Natural killer cell treated with Interleukin-12 subunit alpha and Interleukin-12 subunit beta and Interleukin-15 and Interleukin-18, amount 100 ng/mL, for 72 hours (primary cell): ENCODE measurements at regions not wholly inside any gene's neighbourhood (a gene's known extent, or its start where the extent isn't known, plus 50 kb on each side); places are given as distances from the start of the nearest gene placed in this dataset.

Experiments
- ATAC-seq, 2 donors: fragments of 150-1000 bp; cut with Tn5 transposase in 1 of 2; sonication (Bioruptor Pico), chemical (Tn5 transposase) in 1 of 2; 2 replicates each; pipeline ENCODE4 v1.10.0; 2021
- DNase-seq: peaks from one replicate; pipeline ENCODE4 v3.0.0; 2022; ENCODE audit warnings: low spot score
- H3K27ac Mint-ChIP-seq, 2 donors: 1 replicate in 1 of 2; 2 replicates in 1 of 2; pipeline ENCODE4 v1.8.0; 2022; ENCODE audit warnings: mixed read lengths in 2 of 2, mild to moderate bottlenecking in 1 of 2, moderate library complexity in 1 of 2
- H3K27me3 Mint-ChIP-seq, 2 donors: 1 replicate in 1 of 2; 2 replicates in 1 of 2; pipeline ENCODE4 v1.8.0; 2022; ENCODE audit warnings: mixed read lengths in 2 of 2
- H3K36me3 Mint-ChIP-seq: one replicate; pipeline ENCODE4 v1.8.0; 2022; ENCODE audit warnings: mixed read lengths
- H3K4me1 Mint-ChIP-seq, 2 donors: 1 replicate in 1 of 2; 2 replicates in 1 of 2; pipeline ENCODE4 v1.8.0; 2022; ENCODE audit warnings: low read depth in 2 of 2, mixed read lengths in 2 of 2, mild to moderate bottlenecking in 1 of 2
- H3K4me3 Mint-ChIP-seq: one replicate; pipeline ENCODE4 v1.8.0; 2022; ENCODE audit warnings: mixed read lengths
- H3K9me3 Mint-ChIP-seq: 2 replicates; pipeline ENCODE4 v1.8.0; 2022; ENCODE audit warnings: mixed read lengths

DNA sequence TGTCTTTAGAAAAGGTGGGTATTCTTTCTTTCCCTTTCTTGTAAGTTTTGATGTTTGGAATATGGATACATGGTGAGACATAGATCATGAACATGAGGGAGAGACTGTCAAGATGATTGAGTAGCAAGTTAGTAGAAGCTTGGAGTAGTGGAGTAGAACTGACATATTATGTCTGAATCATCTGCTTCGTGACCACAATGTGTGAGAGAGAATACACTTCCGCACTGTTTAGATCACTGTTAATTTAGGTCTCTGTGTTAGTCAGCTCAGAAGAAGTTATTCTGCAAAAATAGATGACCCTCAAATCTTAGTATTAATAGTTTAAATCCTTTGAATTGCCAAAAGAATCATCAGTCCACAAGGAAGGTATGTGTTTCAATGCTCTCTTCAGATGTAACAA, 151.0 kb downstream of the OXSM start:
- Mint-ChIP-seq H3K4me3 (no peak overlapping the region), H3K27ac (no peak overlapping the region), H3K4me1 (peaks cover 0 to 5% of the 10 kb centered on the region in 2 donors), H3K9me3 (no peaks in the 10 kb centered on the region), H3K36me3 (no peaks in the 10 kb centered on the region), H3K27me3 (no peaks in the 10 kb centered on the region)
- no peak for ATAC-seq
- no peak for DNase-seq

- DNase-seq (no peak), ATAC-seq (no peak)
- Mint-ChIP-seq H3K4me3 (no peak overlapping the region), H3K27ac (no peak overlapping the region), H3K4me1 (peaks cover 0 to 5% of the 10 kb centered on the region in 2 donors), H3K36me3 (no peaks in the 10 kb centered on the region), H3K9me3 (no peaks in the 10 kb centered on the region), H3K27me3 (peaks cover 0 to 5% of the 10 kb centered on the region in 2 donors)
Observed at GRCh38 chr3:25944329-25944728, 154.4 kb downstream of the OXSM start.

DNA sequence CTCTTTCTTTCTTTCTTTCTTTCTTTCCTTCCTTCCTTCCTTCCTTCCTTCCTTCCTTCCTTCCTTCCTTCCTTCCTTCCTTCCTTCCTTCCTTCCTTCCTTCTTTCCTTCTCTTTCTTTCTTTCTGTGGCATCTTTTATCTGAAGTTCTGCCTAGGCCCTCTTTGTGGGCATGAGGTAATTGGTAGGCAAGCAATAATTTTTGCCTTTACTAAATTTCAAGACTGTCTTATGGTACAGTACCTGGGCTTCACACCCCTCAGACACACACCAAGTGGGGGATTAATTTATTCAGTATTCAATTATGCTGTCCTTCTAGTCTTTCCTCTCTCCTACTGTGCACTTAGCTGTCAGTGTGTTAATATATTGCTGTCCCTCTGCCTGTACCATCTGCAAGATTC, 155.5 kb downstream of the OXSM start:
- Mint-ChIP-seq H3K4me3 (no peak overlapping the region), H3K36me3 (no peaks in the 10 kb centered on the region), H3K9me3 (no peaks in the 10 kb centered on the region), H3K27ac (no peak overlapping the region), H3K27me3 (peaks cover 0 to 8% of the 10 kb centered on the region in 2 donors), H3K4me1 (peaks cover 0 to 5% of the 10 kb centered on the region in 2 donors)
- DNase-seq = no peak
- ATAC-seq = no peak

DNA sequence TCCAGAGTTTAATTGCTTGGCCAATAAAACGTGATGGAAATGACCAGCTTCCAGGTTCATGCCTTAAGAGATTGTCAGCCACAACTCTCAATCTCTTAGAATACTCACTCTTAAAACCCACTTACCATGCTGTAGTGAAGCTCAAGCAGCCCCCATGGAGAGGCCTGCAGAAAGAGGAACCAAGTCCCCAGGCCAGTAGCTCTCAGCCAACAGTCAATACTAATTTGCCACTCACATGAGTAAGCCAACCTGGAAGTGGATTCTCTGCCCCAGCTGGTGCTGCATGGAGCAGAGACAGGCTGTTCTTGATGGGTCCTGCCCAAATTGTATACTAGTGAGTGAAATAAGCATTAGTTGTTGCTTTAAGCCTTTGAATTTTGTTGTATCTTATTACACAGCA, 155.9 kb downstream of the OXSM start:
- H3K27me3 Mint-ChIP-seq = peaks cover 0 to 8% of the 10 kb centered on the region in 2 donors
- H3K9me3 Mint-ChIP-seq = no peaks in the 10 kb centered on the region
- H3K4me3 Mint-ChIP-seq = no peak overlapping the region
- no peaks in the 10 kb centered on the region for H3K36me3 Mint-ChIP-seq
- H3K4me1 Mint-ChIP-seq = peaks cover 0 to 5% of the 10 kb centered on the region in 2 donors
- DNase-seq (no peak), ATAC-seq (no peak)
- no peak overlapping the region for H3K27ac Mint-ChIP-seq

GRCh38 chr3:25952133-25952532, 162.2 kb downstream of the OXSM start:
- Mint-ChIP-seq H3K27ac (no peak overlapping the region), H3K27me3 (peaks cover 0 to 13% of the 10 kb centered on the region in 2 donors), H3K9me3 (no peaks in the 10 kb centered on the region), H3K36me3 (no peaks in the 10 kb centered on the region), H3K4me3 (no peak overlapping the region), H3K4me1 (no peaks in the 10 kb centered on the region)
- DNase-seq (no peak), ATAC-seq (no peak)

DNA sequence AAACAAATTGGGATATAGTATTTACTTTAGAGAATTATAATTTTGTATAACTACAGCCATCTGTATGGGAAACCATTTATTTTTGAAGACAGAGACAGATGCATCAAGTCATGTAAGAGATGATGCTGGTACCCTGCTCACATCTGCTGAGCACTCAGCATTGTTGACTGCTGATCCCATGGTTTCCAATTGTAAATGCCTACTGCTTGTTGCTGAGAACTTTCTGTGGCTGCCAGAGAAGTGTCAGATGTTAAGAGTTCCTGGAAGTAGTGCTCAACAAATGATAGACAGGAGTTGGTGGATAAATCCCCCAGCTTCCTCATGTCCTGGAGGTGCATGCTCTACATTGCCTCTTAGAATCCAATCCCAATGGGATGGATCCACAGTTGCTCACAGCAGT, 167.1 kb downstream of the OXSM start:
- H3K4me1 Mint-ChIP-seq = no peaks in the 10 kb centered on the region

GRCh38 chr3:25960776-25961175, 170.9 kb downstream of the OXSM start:
- Mint-ChIP-seq H3K27ac (no peak overlapping the region), H3K36me3 (no peaks in the 10 kb centered on the region), H3K4me1 (no peaks in the 10 kb centered on the region), H3K4me3 (no peak overlapping the region), H3K27me3 (no peaks in the 10 kb centered on the region), H3K9me3 (no peaks in the 10 kb centered on the region)
- DNase-seq (no peak), ATAC-seq (no peak)

More for the DNA sequence above, 167.1 kb downstream of the OXSM start:
- no peaks in the 10 kb centered on the region for H3K36me3 Mint-ChIP-seq
- peaks cover 0 to 5% of the 10 kb centered on the region in 2 donors for H3K27me3 Mint-ChIP-seq
- no peak overlapping the region for H3K27ac Mint-ChIP-seq
- H3K9me3 Mint-ChIP-seq = no peaks in the 10 kb centered on the region
- ATAC-seq (no peak), DNase-seq (no peak)
- no peak overlapping the region for H3K4me3 Mint-ChIP-seq

GRCh38 chr3:25962255-25962654, 172.4 kb downstream of the OXSM start:
- ATAC-seq = no peak

GRCh38 chr3:25964141-25964540, 174.3 kb downstream of the OXSM start:
- H3K36me3 Mint-ChIP-seq = no peaks in the 10 kb centered on the region
- H3K4me1 Mint-ChIP-seq = no peaks in the 10 kb centered on the region
- ATAC-seq = no peak

More at GRCh38 chr3:25962255-25962654, 172.4 kb downstream of the OXSM start:
- H3K27ac Mint-ChIP-seq = no peak overlapping the region
- no peaks in the 10 kb centered on the region for H3K27me3 Mint-ChIP-seq
- DNase-seq = no peak
- H3K36me3 Mint-ChIP-seq = no peaks in the 10 kb centered on the region
- H3K4me1 Mint-ChIP-seq = no peaks in the 10 kb centered on the region
- no peak overlapping the region for H3K4me3 Mint-ChIP-seq
- no peaks in the 10 kb centered on the region for H3K9me3 Mint-ChIP-seq

DNA sequence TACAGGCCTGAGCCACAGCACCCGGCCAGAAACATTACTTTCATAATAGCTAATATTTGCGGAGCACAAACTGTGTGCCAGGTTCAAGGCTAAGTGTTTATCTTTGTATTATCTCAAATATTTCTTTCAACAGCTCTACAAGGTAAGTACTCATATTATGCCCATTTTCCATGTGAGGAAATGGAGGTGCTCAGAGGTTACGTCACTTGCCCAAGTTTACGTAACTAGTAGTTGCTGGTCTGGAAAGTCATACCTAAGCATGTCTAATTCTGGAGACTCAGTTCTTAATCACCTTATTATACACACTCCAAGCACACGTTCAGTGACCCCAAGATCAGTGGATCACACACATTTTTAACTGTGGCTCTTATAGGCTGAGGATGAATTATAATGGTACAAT, 177.5 kb downstream of the OXSM start:
- peaks cover 0 to 3% of the 10 kb centered on the region in 2 donors for H3K27me3 Mint-ChIP-seq
- H3K27ac Mint-ChIP-seq = no peak overlapping the region
- H3K4me1 Mint-ChIP-seq = no peaks in the 10 kb centered on the region
- ATAC-seq (no peak), DNase-seq (no peak)
- no peak overlapping the region for H3K4me3 Mint-ChIP-seq
- H3K9me3 Mint-ChIP-seq = no peaks in the 10 kb centered on the region
- H3K36me3 Mint-ChIP-seq = no peaks in the 10 kb centered on the region

More at GRCh38 chr3:25964141-25964540, 174.3 kb downstream of the OXSM start:
- Mint-ChIP-seq H3K9me3 (no peaks in the 10 kb centered on the region), H3K27ac (no peak overlapping the region), H3K27me3 (no peaks in the 10 kb centered on the region), H3K4me3 (no peak overlapping the region)
- DNase-seq = no peak

- DNase-seq (no peak), ATAC-seq (no peak)
- peaks cover 0 to 3% of the 10 kb centered on the region in 2 donors for H3K27me3 Mint-ChIP-seq
- H3K4me1 Mint-ChIP-seq = no peaks in the 10 kb centered on the region
- no peak overlapping the region for H3K4me3 Mint-ChIP-seq
- no peak overlapping the region for H3K27ac Mint-ChIP-seq
- no peaks in the 10 kb centered on the region for H3K9me3 Mint-ChIP-seq
- H3K36me3 Mint-ChIP-seq = no peaks in the 10 kb centered on the region
Observed at GRCh38 chr3:25971736-25972135, 181.8 kb downstream of the OXSM start.

- Mint-ChIP-seq H3K36me3 (no peaks in the 10 kb centered on the region), H3K4me1 (no peaks in the 10 kb centered on the region), H3K27ac (no peak overlapping the region), H3K4me3 (no peak overlapping the region), H3K9me3 (no peaks in the 10 kb centered on the region), H3K27me3 (peaks cover 0 to 3% of the 10 kb centered on the region in 2 donors)
- ATAC-seq = no peak
- no peak for DNase-seq
Observed at GRCh38 chr3:25973122-25973521, 183.2 kb downstream of the OXSM start.

DNA sequence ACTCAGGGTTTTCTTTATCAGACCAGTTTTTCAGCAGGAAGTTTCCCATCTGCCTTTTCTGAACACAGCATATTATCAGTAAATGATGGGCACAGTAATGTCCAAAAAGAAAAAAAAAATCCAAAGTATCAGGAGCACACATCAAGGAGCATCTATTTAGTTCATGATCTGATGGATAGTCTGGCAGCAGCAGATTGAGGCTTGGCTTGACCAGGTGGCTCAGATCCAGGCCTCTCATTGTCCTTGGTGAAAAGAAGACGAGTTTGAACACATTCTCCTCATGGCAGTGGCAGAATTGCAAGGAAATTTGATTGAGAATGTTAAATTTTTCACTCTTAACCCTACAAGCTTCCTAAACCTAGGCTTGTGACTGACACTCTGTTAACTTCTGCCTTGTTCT, 192.9 kb downstream of the OXSM start:
- Mint-ChIP-seq H3K27me3 (no peaks in the 10 kb centered on the region), H3K36me3 (no peaks in the 10 kb centered on the region), H3K4me1 (no peaks in the 10 kb centered on the region), H3K27ac (no peak overlapping the region), H3K9me3 (peaks cover 2% of the 10 kb centered on the region), H3K4me3 (no peak overlapping the region)
- ATAC-seq (no peak), DNase-seq (no peak)

- Mint-ChIP-seq H3K27me3 (no peaks in the 10 kb centered on the region), H3K9me3 (peaks cover 2% of the 10 kb centered on the region), H3K36me3 (no peaks in the 10 kb centered on the region), H3K27ac (no peak overlapping the region), H3K4me1 (no peaks in the 10 kb centered on the region), H3K4me3 (no peak overlapping the region)
- ATAC-seq (no peak), DNase-seq (no peak)
Observed at GRCh38 chr3:25985621-25986020, 195.7 kb downstream of the OXSM start.

DNA sequence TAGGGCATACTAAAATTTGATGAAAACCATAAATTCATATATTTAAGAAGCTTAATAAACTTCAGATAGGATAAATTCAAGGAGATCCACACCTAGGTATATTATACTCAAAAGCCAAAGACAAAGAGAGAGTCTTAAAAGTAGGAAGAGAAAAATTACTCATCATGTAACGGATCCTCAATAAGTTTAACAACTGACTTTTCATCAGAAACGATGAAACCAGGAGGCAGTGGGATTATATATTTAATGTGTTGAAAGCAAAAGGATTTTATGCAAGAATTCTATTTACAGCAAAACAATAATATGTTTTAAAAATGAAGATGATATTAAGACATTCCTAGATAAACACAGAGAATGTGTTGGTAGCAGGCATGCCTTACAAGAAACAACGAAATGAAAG, 202.7 kb downstream of the OXSM start:
- H3K27ac Mint-ChIP-seq = no peak overlapping the region
- peaks cover 20% of the 10 kb centered on the region for H3K9me3 Mint-ChIP-seq
- peaks cover 10% of the 10 kb centered on the region for H3K36me3 Mint-ChIP-seq
- DNase-seq = no peak
- ATAC-seq = no peak
- no peaks in the 10 kb centered on the region for H3K4me1 Mint-ChIP-seq
- no peaks in the 10 kb centered on the region for H3K27me3 Mint-ChIP-seq
- H3K4me3 Mint-ChIP-seq = no peak overlapping the region
